Osteoblast (primary cell): ENCODE measurements at regions not wholly inside any gene's neighbourhood (a gene's known extent, or its start where the extent isn't known, plus 50 kb on each side); places are given as distances from the start of the nearest gene placed in this dataset.

Experiments
- DNase-seq: peaks from one replicate; pipeline ENCODE4 v3.0.0; 2011; ENCODE audit warnings: low spot score, mixed read lengths; ENCODE audit not compliant: insufficient read length; ENCODE audit errors: missing footprints
- H2AFZ ChIP-seq: 2 replicates; pipeline ENCODE4 v1.6.0; 2011; ENCODE audit warnings: mild to moderate bottlenecking, low read length
- H3K27ac ChIP-seq: 2 replicates; pipeline ENCODE4 v1.5.1; 2011; ENCODE audit warnings: mild to moderate bottlenecking, low read depth, low read length, moderate library complexity
- H3K27me3 ChIP-seq: 2 replicates; pipeline ENCODE4 v1.6.0; 2012; ENCODE audit warnings: mild to moderate bottlenecking, control low read depth, inconsistent platforms, low read length, moderate library complexity; ENCODE audit not compliant: insufficient read depth
- H3K36me3 ChIP-seq: 2 replicates; pipeline ENCODE4 v1.5.1; 2011; ENCODE audit warnings: mild to moderate bottlenecking, low read length, control low read depth, moderate library complexity; ENCODE audit not compliant: insufficient read depth
- H3K4me1 ChIP-seq: 2 replicates; pipeline ENCODE4 v1.5.1; 2011; ENCODE audit warnings: mild to moderate bottlenecking, low read length, control low read depth, moderate library complexity; ENCODE audit not compliant: insufficient read depth
- H3K4me2 ChIP-seq: 2 replicates; pipeline ENCODE4 v1.6.0; 2011; ENCODE audit warnings: mild to moderate bottlenecking, low read length; ENCODE audit not compliant: insufficient read depth
- H3K4me3 ChIP-seq: fragments of 200-600 bp; sonication (generic); 3 replicates; pipeline ENCODE4 v1.5.1; 2012; ENCODE audit warnings: mild to moderate bottlenecking, low read length, inconsistent platforms; ENCODE audit not compliant: insufficient read depth
- H3K79me2 ChIP-seq: 2 replicates; pipeline ENCODE4 v1.6.0; 2012; ENCODE audit warnings: mild to moderate bottlenecking, low read length, control low read depth, inconsistent platforms; ENCODE audit not compliant: insufficient read depth
- H3K9me3 ChIP-seq: 2 replicates; pipeline ENCODE4 v1.5.1; 2011; ENCODE audit warnings: low read depth, low read length, control low read depth
- H4K20me1 ChIP-seq: 2 replicates; pipeline ENCODE4 v1.6.0; 2012; ENCODE audit warnings: mild to moderate bottlenecking, low read length, control low read depth; ENCODE audit not compliant: insufficient read depth
- TF ChIP-seq, protein P1 (sequence below): IDR thresholded peaks from 2 replicates; pipeline ENCODE4 v1.5.1; 2011; ENCODE audit warnings: mild to moderate bottlenecking, low read depth, low read length, moderate library complexity; ENCODE audit errors: extremely low read depth

GRCh38 chr7:22594020-22594419, 94.0 kb upstream of the STEAP1B start:
- DNase-seq, result no peak
- no peak overlapping the region for H3K4me2 ChIP-seq
- no peak overlapping the region for H3K4me3 ChIP-seq
- H3K27ac ChIP-seq, result no peak overlapping the region
- no peaks in the 10 kb centered on the region for H3K9me3 ChIP-seq
- H4K20me1 ChIP-seq, result no peaks in the 10 kb centered on the region
- H3K4me1 ChIP-seq, result peaks cover 30% of the 10 kb centered on the region
- TF ChIP-seq, protein P1, sequence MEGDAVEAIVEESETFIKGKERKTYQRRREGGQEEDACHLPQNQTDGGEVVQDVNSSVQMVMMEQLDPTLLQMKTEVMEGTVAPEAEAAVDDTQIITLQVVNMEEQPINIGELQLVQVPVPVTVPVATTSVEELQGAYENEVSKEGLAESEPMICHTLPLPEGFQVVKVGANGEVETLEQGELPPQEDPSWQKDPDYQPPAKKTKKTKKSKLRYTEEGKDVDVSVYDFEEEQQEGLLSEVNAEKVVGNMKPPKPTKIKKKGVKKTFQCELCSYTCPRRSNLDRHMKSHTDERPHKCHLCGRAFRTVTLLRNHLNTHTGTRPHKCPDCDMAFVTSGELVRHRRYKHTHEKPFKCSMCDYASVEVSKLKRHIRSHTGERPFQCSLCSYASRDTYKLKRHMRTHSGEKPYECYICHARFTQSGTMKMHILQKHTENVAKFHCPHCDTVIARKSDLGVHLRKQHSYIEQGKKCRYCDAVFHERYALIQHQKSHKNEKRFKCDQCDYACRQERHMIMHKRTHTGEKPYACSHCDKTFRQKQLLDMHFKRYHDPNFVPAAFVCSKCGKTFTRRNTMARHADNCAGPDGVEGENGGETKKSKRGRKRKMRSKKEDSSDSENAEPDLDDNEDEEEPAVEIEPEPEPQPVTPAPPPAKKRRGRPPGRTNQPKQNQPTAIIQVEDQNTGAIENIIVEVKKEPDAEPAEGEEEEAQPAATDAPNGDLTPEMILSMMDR, result no peak
- H3K27me3 ChIP-seq, result no peaks in the 10 kb centered on the region
- no peaks in the 10 kb centered on the region for H3K36me3 ChIP-seq
- no peak overlapping the region for H2AFZ ChIP-seq
- no peaks in the 10 kb centered on the region for H3K79me2 ChIP-seq

DNA sequence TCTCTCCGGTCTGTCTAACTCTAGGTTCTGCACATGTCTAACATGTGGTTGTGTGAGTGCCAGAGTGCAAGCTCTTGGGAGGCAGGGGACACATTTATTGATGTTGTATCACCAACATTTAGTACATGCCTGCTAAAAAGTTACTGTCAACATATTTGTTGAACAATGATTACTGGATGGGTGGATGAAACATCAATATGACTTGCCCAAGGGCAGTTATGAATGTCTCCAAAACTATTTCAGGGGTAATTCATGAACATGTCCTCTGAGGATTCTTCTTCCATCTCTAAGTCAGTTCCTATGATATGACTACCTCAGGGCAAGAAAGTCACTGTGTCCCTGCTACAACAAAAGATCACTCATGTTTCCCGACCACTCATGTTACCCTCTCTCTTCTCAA, 91.3 kb upstream of the STEAP1B start:
- Histone ChIP-seq H4K20me1 (no peaks in the 10 kb centered on the region), H3K4me3 (no peak overlapping the region), H3K36me3 (no peaks in the 10 kb centered on the region), H2AFZ (no peak overlapping the region), H3K9me3 (no peaks in the 10 kb centered on the region), H3K4me1 (peaks cover 50% of the 10 kb centered on the region), H3K27me3 (no peaks in the 10 kb centered on the region), H3K27ac (peak overlapping the region; percentile 99), H3K4me2 (no peak overlapping the region), H3K79me2 (no peaks in the 10 kb centered on the region)
- TF ChIP-seq, protein P1, result no peak
- DNase-seq, result no peak

DNA sequence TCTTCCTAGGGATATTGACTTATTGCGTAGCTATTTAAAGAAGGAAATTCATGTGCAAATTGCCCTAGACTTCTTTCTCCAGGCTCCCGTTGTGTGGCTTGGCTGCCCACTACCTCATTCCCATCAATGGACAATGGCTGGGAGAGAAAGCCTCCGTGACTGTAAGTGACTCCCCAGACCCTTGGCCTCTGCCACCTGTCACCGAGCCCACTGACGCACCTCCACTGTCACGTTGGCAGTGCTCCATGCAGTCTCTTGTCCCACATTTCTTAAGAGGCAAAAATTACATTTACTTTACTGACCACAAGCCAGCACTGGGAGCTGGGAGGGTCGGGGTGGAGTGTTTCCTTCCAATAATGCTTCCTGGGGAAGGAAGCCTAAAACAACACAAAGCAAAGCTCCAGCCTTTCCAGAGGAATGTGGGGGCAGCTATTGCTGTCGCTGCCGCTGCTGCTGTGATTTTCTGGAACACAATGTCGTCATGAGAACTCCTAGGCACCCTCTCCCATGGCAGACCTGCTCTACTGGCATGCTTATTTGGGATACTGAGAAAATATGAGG, 89.7 kb upstream of the STEAP1B start:
- H3K27me3 ChIP-seq, result no peaks in the 10 kb centered on the region
- no peaks in the 10 kb centered on the region for H3K36me3 ChIP-seq
- H3K4me1 ChIP-seq, result peaks cover 63% of the 10 kb centered on the region
- no peaks in the 10 kb centered on the region for H3K79me2 ChIP-seq
- DNase-seq, result peak; percentile 90
- H2AFZ ChIP-seq, result no peak overlapping the region
- H3K9me3 ChIP-seq, result no peaks in the 10 kb centered on the region
- H3K27ac ChIP-seq, result peak overlapping the region; percentile 99
- H4K20me1 ChIP-seq, result no peaks in the 10 kb centered on the region
- peak overlapping the region; percentile 74 for H3K4me2 ChIP-seq
- TF ChIP-seq, protein P1, result no peak
- H3K4me3 ChIP-seq, result peak overlapping the region; percentile 47

GRCh38 chr7:22588351-22588750, 88.4 kb upstream of the STEAP1B start:
- H4K20me1 ChIP-seq, result no peaks in the 10 kb centered on the region
- H3K4me1 ChIP-seq, result peaks cover 72% of the 10 kb centered on the region
- H2AFZ ChIP-seq, result no peak overlapping the region
- no peak overlapping the region for H3K4me2 ChIP-seq
- H3K27ac ChIP-seq, result peak overlapping the region; percentile 99
- TF ChIP-seq, protein P1, result no peak
- H3K4me3 ChIP-seq, result no peak overlapping the region
- no peak for DNase-seq
- no peaks in the 10 kb centered on the region for H3K79me2 ChIP-seq
- no peaks in the 10 kb centered on the region for H3K9me3 ChIP-seq
- no peaks in the 10 kb centered on the region for H3K36me3 ChIP-seq
- H3K27me3 ChIP-seq, result no peaks in the 10 kb centered on the region
